GM23338 (cell line): ENCODE measurements at regions not wholly inside any gene's neighbourhood (a gene's known extent, or its start where the extent isn't known, plus 50 kb on each side); places are given as distances from the start of the nearest gene placed in this dataset.

ENCODE experiments used
- ATAC-seq: fragments of 200-7000 bp; cut with Tn5 transposase; 3 replicates; pipeline ENCODE4 v1.9.1; 2020
- DNase-seq: peaks from one replicate; pipeline ENCODE4 v3.0.0-alpha.2; 2015; ENCODE audit warnings: low spot score
- H2AFZ ChIP-seq: fragments of 200-600 bp; sonication (generic); 2 replicates; pipeline ENCODE4 v1.8.0; 2016; ENCODE audit warnings: antibody characterized with exemption, mild to moderate bottlenecking, moderate library complexity
- H3F3A ChIP-seq: fragments of 200-600 bp; sonication (generic); replicated peaks from 2 replicates; pipeline ENCODE4 v1.8.0; 2017; ENCODE audit warnings: antibody characterized with exemption, mixed run types, low read depth
- H3K27ac ChIP-seq: fragments of 200-600 bp; sonication (generic); 2 replicates; pipeline ENCODE4 v1.6.1; 2016; ENCODE audit warnings: low read depth
- H3K27me3 ChIP-seq: fragments of 200-600 bp; sonication (generic); 2 replicates; pipeline ENCODE4 v1.8.0; 2016; ENCODE audit warnings: mild to moderate bottlenecking, mixed run types, moderate library complexity; ENCODE audit not compliant: insufficient read depth
- H3K36me3 ChIP-seq: fragments of 200-600 bp; sonication (generic); 2 replicates; pipeline ENCODE4 v1.8.0; 2016; ENCODE audit warnings: mild to moderate bottlenecking; ENCODE audit not compliant: insufficient read depth
- H3K4me1 ChIP-seq: fragments of 200-600 bp; sonication (generic); 2 replicates; pipeline ENCODE4 v1.8.0; 2016; ENCODE audit warnings: mild to moderate bottlenecking, moderate library complexity; ENCODE audit not compliant: insufficient read depth
- H3K4me2 ChIP-seq: fragments of 200-600 bp; sonication (generic); 2 replicates; pipeline ENCODE4 v1.7.1; 2017; ENCODE audit warnings: mixed run types
- H3K4me3 ChIP-seq: fragments of 200-600 bp; sonication (generic); 2 replicates; pipeline ENCODE4 v1.6.1; 2016; ENCODE audit warnings: mixed run types
- H3K79me2 ChIP-seq: fragments of 200-600 bp; sonication (generic); replicated peaks from 2 replicates; pipeline ENCODE4 v1.8.0; 2017; ENCODE audit warnings: mild to moderate bottlenecking; ENCODE audit not compliant: insufficient read depth
- H3K9me2 ChIP-seq: fragments of 200-600 bp; sonication (generic); 2 replicates; pipeline ENCODE4 v1.8.0; 2017; ENCODE audit not compliant: insufficient read depth
- H4K20me1 ChIP-seq: fragments of 200-600 bp; sonication (generic); replicated peaks from 2 replicates; pipeline ENCODE4 v1.8.0; 2017; ENCODE audit warnings: mild to moderate bottlenecking; ENCODE audit not compliant: insufficient read depth
- H3K27ac Mint-ChIP-seq: 2 replicates; pipeline ENCODE4 v1.8.0; 2020; ENCODE audit warnings: inconsistent platforms, mild to moderate bottlenecking, moderate library complexity, mixed read lengths
- H3K27me3 Mint-ChIP-seq: 3 replicates; pipeline ENCODE4 v1.8.0; 2022; ENCODE audit warnings: low read depth, mild to moderate bottlenecking, moderate library complexity, mixed read lengths, inconsistent platforms; ENCODE audit not compliant: insufficient read depth, poor library complexity
- H3K36me3 Mint-ChIP-seq: 3 replicates; pipeline ENCODE4 v1.8.0; 2021; ENCODE audit warnings: low read depth, mild to moderate bottlenecking, inconsistent platforms, moderate library complexity, mixed read lengths
- H3K4me1 Mint-ChIP-seq: 3 replicates; pipeline ENCODE4 v1.8.0; 2020; ENCODE audit warnings: mild to moderate bottlenecking, inconsistent platforms, mixed read lengths
- H3K4me3 Mint-ChIP-seq: 3 replicates; pipeline ENCODE4 v1.8.0; 2021; ENCODE audit warnings: moderate library complexity, mild to moderate bottlenecking, inconsistent platforms, mixed read lengths
- H3K9me3 Mint-ChIP-seq: 3 replicates; pipeline ENCODE4 v1.8.0; 2020; ENCODE audit warnings: moderate library complexity, mild to moderate bottlenecking, inconsistent platforms, mixed read lengths
- CREB1 ChIP-seq: fragments of 250-450 bp; sonication (Bioruptor Pico); IDR thresholded peaks from 2 replicates; pipeline ENCODE4 v1.5.0; 2020; ENCODE audit warnings: low read depth, mild to moderate bottlenecking, moderate library complexity
- CTCF ChIP-seq, 2 experiments: fragments of 200-600 bp in 1 of 2; sonication (generic) in 1 of 2; conservative IDR thresholded peaks; 2 replicates each; pipeline versions ENCODE4 v1.5.1 to v1.6.1; 2016 to 2017; ENCODE audit warnings: antibody characterized with exemption in 2 of 2, low read depth in 2 of 2, mild to moderate bottlenecking in 2 of 2, moderate library complexity in 1 of 2
- EZH2 ChIP-seq: fragments of 200-600 bp; sonication (generic); IDR thresholded peaks from one replicate; pipeline ENCODE4 v1.8.0; 2017; ENCODE audit warnings: antibody characterized with exemption, mild to moderate bottlenecking, low read depth; ENCODE audit not compliant: unreplicated experiment
- JUNB ChIP-seq: IDR thresholded peaks from one replicate; pipeline ENCODE4 v1.6.1; 2016; ENCODE audit warnings: antibody characterized with exemption; ENCODE audit not compliant: unreplicated experiment
- REST ChIP-seq: IDR thresholded peaks from one replicate; pipeline ENCODE4 v1.6.1; 2018; ENCODE audit warnings: antibody characterized with exemption; ENCODE audit not compliant: unreplicated experiment
- STAT1 ChIP-seq: IDR thresholded peaks from one replicate; pipeline ENCODE4 v1.6.1; 2016; ENCODE audit warnings: antibody characterized with exemption; ENCODE audit not compliant: unreplicated experiment
- ZNF331 ChIP-seq: fragments of 250-450 bp; sonication (Bioruptor Pico); IDR thresholded peaks from 2 replicates; pipeline ENCODE4 v1.5.0; 2020; ENCODE audit warnings: low read depth, mild to moderate bottlenecking, moderate library complexity
- ZNF462 ChIP-seq: fragments of 250-450 bp; sonication (Bioruptor Pico); IDR thresholded peaks from 2 replicates; pipeline ENCODE4 v1.5.0; 2020; ENCODE audit warnings: mild to moderate bottlenecking, moderate library complexity
- TF ChIP-seq, protein P1 (sequence below): IDR thresholded peaks from 2 replicates; pipeline ENCODE4 v1.6.1; 2016; ENCODE audit warnings: antibody characterized with exemption

GRCh38 chr13:73653688-73654087, 480.5 kb downstream of the KLF12 start:
- Histone ChIP-seq H3K4me1 (no peaks in the 10 kb centered on the region), H3K27me3 (no peaks in the 10 kb centered on the region), H3K4me2 (no peak overlapping the region), H3K9me2 (peaks cover 7% of the 10 kb centered on the region; the same call in 1 of the 2 replicates), H3K36me3 (no peaks in the 10 kb centered on the region), H3K79me2 (no peaks in the 10 kb centered on the region), H3F3A (no peaks in the 10 kb centered on the region), H3K4me3 (no peak overlapping the region), H2AFZ (no peak overlapping the region), H4K20me1 (no peaks in the 10 kb centered on the region), H3K27ac (no peak overlapping the region)
- Mint-ChIP-seq H3K27ac (no peak overlapping the region), H3K27me3 (peaks cover 2% of the 10 kb centered on the region), H3K36me3 (no peaks in the 10 kb centered on the region), H3K4me3 (no peak overlapping the region), H3K9me3 (peaks cover 3% of the 10 kb centered on the region; the same call in 2 of the 3 replicates), H3K4me1 (no peaks in the 10 kb centered on the region; the same call in 2 of the 3 replicates)
- DNase-seq (no peak), ATAC-seq (no peak)
- TF ChIP-seq STAT1 (no peak), ZNF462 (CRISPR knock-in tag) (no peak), EZH2 (no peak), ZNF331 (CRISPR knock-in tag) (no peak)

GRCh38 chr13:73647417-73647816, 486.8 kb downstream of the KLF12 start:
- no peaks in the 10 kb centered on the region for H4K20me1 ChIP-seq
- H3K27ac ChIP-seq, result no peak overlapping the region
- peaks cover 21% of the 10 kb centered on the region for H3K9me3 Mint-ChIP-seq
- no peaks in the 10 kb centered on the region; the same call in none of the 2 replicates for H3K36me3 ChIP-seq
- H3K9me2 ChIP-seq, result peaks cover 4% of the 10 kb centered on the region; the same call in 1 of the 2 replicates
- H3F3A ChIP-seq, result no peaks in the 10 kb centered on the region
- DNase-seq (no peak), ATAC-seq (no peak)
- peaks cover 3% of the 10 kb centered on the region; the same call in 2 of the 3 replicates for H3K36me3 Mint-ChIP-seq
- no peak overlapping the region for H3K4me2 ChIP-seq
- H3K4me3 ChIP-seq, result no peak overlapping the region
- H3K4me3 Mint-ChIP-seq, result no peak overlapping the region
- H3K4me1 Mint-ChIP-seq, result no peaks in the 10 kb centered on the region
- H3K27me3 Mint-ChIP-seq, result no peaks in the 10 kb centered on the region
- no peaks in the 10 kb centered on the region for H3K79me2 ChIP-seq
- no peak overlapping the region for H3K27ac Mint-ChIP-seq
- no peak overlapping the region for H2AFZ ChIP-seq
- H3K27me3 ChIP-seq, result no peaks in the 10 kb centered on the region
- H3K4me1 ChIP-seq, result no peaks in the 10 kb centered on the region
- TF ChIP-seq JUNB, result no peak
- TF ChIP-seq CTCF (conservative IDR thresholded peaks at IDR 0.05; ENCODE audit: low read depth in 2 of 2), result no peak
- TF ChIP-seq EZH2, result no peak
- TF ChIP-seq REST, result no peak
- no peak for TF ChIP-seq STAT1
- TF ChIP-seq ZNF331 (CRISPR knock-in tag), result no peak
- TF ChIP-seq, protein P1, sequence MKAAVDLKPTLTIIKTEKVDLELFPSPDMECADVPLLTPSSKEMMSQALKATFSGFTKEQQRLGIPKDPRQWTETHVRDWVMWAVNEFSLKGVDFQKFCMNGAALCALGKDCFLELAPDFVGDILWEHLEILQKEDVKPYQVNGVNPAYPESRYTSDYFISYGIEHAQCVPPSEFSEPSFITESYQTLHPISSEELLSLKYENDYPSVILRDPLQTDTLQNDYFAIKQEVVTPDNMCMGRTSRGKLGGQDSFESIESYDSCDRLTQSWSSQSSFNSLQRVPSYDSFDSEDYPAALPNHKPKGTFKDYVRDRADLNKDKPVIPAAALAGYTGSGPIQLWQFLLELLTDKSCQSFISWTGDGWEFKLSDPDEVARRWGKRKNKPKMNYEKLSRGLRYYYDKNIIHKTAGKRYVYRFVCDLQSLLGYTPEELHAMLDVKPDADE, result no peak
- TF ChIP-seq CREB1 (CRISPR knock-in tag), result no peak
